K562 (cell line): ENCODE measurements at regions not wholly inside any gene's neighbourhood (a gene's known extent, or its start where the extent isn't known, plus 50 kb on each side); places are given as distances from the start of the nearest gene placed in this dataset.

Experiments
- ATAC-seq: fragments of 200-7000 bp; cut with Tn5 transposase; 3 replicates; pipeline ENCODE4 v1.9.1; 2020; ENCODE audit warnings: moderate library complexity
- BruUV-seq: library from RNA; stranded (reverse); fragments of 400-500 nt; replicated peaks from 2 replicates; lab custom pipeline; 2021; lab: Mats Ljungman, UMichigan
- CTCF ChIA-PET: fragments of 300-600 bp; formaldehyde crosslinking; extraction: SDS; loops from one replicate; lab custom pipeline; 2021; ENCODE audit warnings: low intra/inter-chr PET ratio; lab: Yijun Ruan, JAX
- POLR2A ChIA-PET: fragments of 300-600, 350-650 bp; sonication (Branson Sonifier 250); formaldehyde crosslinking; extraction: SDS; loops from one replicate; lab custom pipeline; 2021; ENCODE audit warnings: antibody characterized with exemption, inconsistent platforms; lab: Yijun Ruan, JAX
- DNase-seq, 4 experiments: peaks; one replicate each; pipeline versions ENCODE4 v3.0.0 to v3.0.0-alpha.2; 2011 to 2018; ENCODE audit warnings: low spot score in 3 of 4, mixed read lengths in 3 of 4; ENCODE audit errors: extremely low read depth in 1 of 4
- FAIRE-seq: peaks from 2 replicates; lab custom pipeline; 2011; peaks lifted over from hg19 to GRCh38; lab: Jason Lieb, UNC
- H2AFZ ChIP-seq: 2 replicates; pipeline ENCODE4 v1.6.0; 2011; ENCODE audit warnings: low read depth, low read length, control low read depth, inconsistent platforms
- H3K27ac ChIP-seq: fragments of 200-600 bp; 3 replicates; pipeline ENCODE4 v1.8.0; 2011; ENCODE audit warnings: low read depth, mild to moderate bottlenecking, control low read depth, inconsistent platforms, low read length, moderate library complexity, mixed read lengths; ENCODE audit errors: extremely low read depth
- H3K27me3 ChIP-seq, 2 experiments: fragments of 300-600 bp in 1 of 2; 2 replicates in 1 of 2; 3 replicates in 1 of 2; pipeline versions ENCODE4 v1.6.0 to v1.8.0; 2011; ENCODE audit warnings: inconsistent platforms in 2 of 2, low read length in 2 of 2, mild to moderate bottlenecking in 1 of 2, mixed read lengths in 1 of 2, moderate library complexity in 1 of 2; ENCODE audit not compliant: control insufficient read depth in 2 of 2, insufficient read depth in 2 of 2
- H3K36me3 ChIP-seq: fragments of 300-600 bp; 3 replicates; pipeline ENCODE4 v1.8.0; 2011; ENCODE audit warnings: mild to moderate bottlenecking, low read length, inconsistent platforms; ENCODE audit not compliant: control insufficient read depth, insufficient read depth
- H3K4me1 ChIP-seq, 2 experiments: fragments of 200-600 bp in 1 of 2; replicated peaks in 1 of 2; 2 replicates in 1 of 2; 3 replicates in 1 of 2; pipeline versions ENCODE4 v1.5.1 to v1.8.0; 2011; ENCODE audit warnings: inconsistent platforms in 2 of 2, low read length in 2 of 2, mild to moderate bottlenecking in 1 of 2, mixed read lengths in 1 of 2, moderate library complexity in 1 of 2; ENCODE audit not compliant: control insufficient read depth in 2 of 2, insufficient read depth in 2 of 2
- H3K4me2 ChIP-seq: 2 replicates; pipeline ENCODE4 v1.6.1; 2011; ENCODE audit warnings: low read length, control low read depth, inconsistent platforms, mixed read lengths; ENCODE audit not compliant: insufficient read depth
- H3K4me3 ChIP-seq: fragments of 200-600 bp; sonication (generic), shearing (Covaris generic); 2 replicates; pipeline ENCODE4 v1.5.1; 2016; ENCODE audit warnings: control low read depth, inconsistent platforms
- H3K79me2 ChIP-seq: fragments of 200-600 bp; 3 replicates; pipeline ENCODE4 v1.8.0; 2011; ENCODE audit warnings: low read length, inconsistent platforms; ENCODE audit not compliant: control insufficient read depth, insufficient read depth
- H3K9ac ChIP-seq, 2 experiments: 2 replicates each; pipeline versions ENCODE4 v1.6.0 to v1.6.1; 2011; ENCODE audit warnings: low read depth in 2 of 2, low read length in 2 of 2, control low read depth in 1 of 2, inconsistent platforms in 1 of 2, mild to moderate bottlenecking in 1 of 2, mixed read lengths in 1 of 2; ENCODE audit not compliant: insufficient read depth in 1 of 2
- H3K9me1 ChIP-seq: one replicate; pipeline ENCODE4 v1.6.0; 2011; ENCODE audit warnings: inconsistent platforms, mild to moderate bottlenecking, low read length, moderate library complexity; ENCODE audit not compliant: control insufficient read depth, insufficient read depth
- H3K9me3 ChIP-seq: replicated peaks from 2 replicates; pipeline ENCODE4 v1.5.1; 2011; ENCODE audit warnings: low read depth, low read length, inconsistent platforms; ENCODE audit not compliant: control insufficient read depth, insufficient read depth
- H4K20me1 ChIP-seq: replicated peaks from 2 replicates; pipeline ENCODE4 v1.6.1; 2011; ENCODE audit warnings: low read length, inconsistent platforms, mixed read lengths; ENCODE audit not compliant: control insufficient read depth, insufficient read depth
- FOXJ3 ChIP-seq: sonication (generic); formaldehyde crosslinking; IDR thresholded peaks from 2 replicates; pipeline ENCODE4 v1.4.0; 2020; ENCODE audit warnings: mild to moderate bottlenecking, missing genetic modification reagents
- FOXK1 ChIP-seq: sonication (generic); formaldehyde crosslinking; IDR thresholded peaks from 2 replicates; pipeline ENCODE4 v1.8.0; 2022; ENCODE audit warnings: missing genetic modification reagents, mild to moderate bottlenecking, borderline replicate concordance
- GTF2E2 ChIP-seq: fragments of 200-800 bp; sonication (Bioruptor generic); IDR thresholded peaks from 2 replicates; pipeline ENCODE4 v1.6.1; 2016; ENCODE audit warnings: missing genetic modification characterization, missing compliant biosample characterization
- GTF2F1 ChIP-seq: IDR thresholded peaks from 2 replicates; pipeline ENCODE4 v1.6.1; 2011; ENCODE audit warnings: low read depth, low read length, improper control_type of control experiment
- MAFK ChIP-seq: IDR thresholded peaks from 2 replicates; pipeline ENCODE4 v1.6.1; 2011; ENCODE audit warnings: low read length, improper control_type of control experiment
- NR3C1 ChIP-seq: sonication (generic); formaldehyde crosslinking; IDR thresholded peaks from 2 replicates; pipeline ENCODE4 v1.8.1; 2022; ENCODE audit warnings: missing genetic modification reagents
- POU5F1 ChIP-seq: fragments of 150-350 bp; IDR thresholded peaks from 2 replicates; pipeline ENCODE4 v1.6.1; 2014; ENCODE audit warnings: borderline replicate concordance, low read length, low read depth, mild to moderate bottlenecking; ENCODE audit not compliant: partially characterized antibody
- SIN3A ChIP-seq, 2 experiments: fragments of 150-350 bp in 1 of 2; IDR thresholded peaks; 2 replicates each; pipeline ENCODE4 v1.6.1; 2011 to 2016; ENCODE audit warnings: borderline replicate concordance in 2 of 2, low read depth in 2 of 2, low read length in 2 of 2, mild to moderate bottlenecking in 2 of 2, moderate library complexity in 2 of 2; ENCODE audit not compliant: control insufficient read depth in 1 of 2
- SMARCE1 ChIP-seq: fragments of 450-650 bp; IDR thresholded peaks from 2 replicates; pipeline ENCODE4 v1.7.1; 2016; ENCODE audit warnings: mild to moderate bottlenecking
- SOX6 ChIP-seq: fragments of 450-650 bp; IDR thresholded peaks from 2 replicates; pipeline ENCODE4 v1.6.1; 2014; ENCODE audit warnings: mild to moderate bottlenecking
- TAF7 ChIP-seq: fragments of 450-650 bp; IDR thresholded peaks from 2 replicates; pipeline ENCODE4 v1.6.1; 2016; ENCODE audit warnings: missing genetic modification characterization, missing compliant biosample characterization
- TBP ChIP-seq: optimal IDR thresholded peaks from 2 replicates; pipeline ENCODE3; 2011; ENCODE audit warnings: low read depth, low read length, improper control_type of control experiment
- TCF3 ChIP-seq: sonication (generic); formaldehyde crosslinking; IDR thresholded peaks from 2 replicates; pipeline ENCODE4 v1.4.0; 2020; ENCODE audit warnings: mild to moderate bottlenecking, missing genetic modification reagents
- ZBTB12 ChIP-seq: fragments of 250-450 bp; sonication (Bioruptor Pico); IDR thresholded peaks from 2 replicates; pipeline ENCODE4 v1.4.0; 2020
- ZBTB9 ChIP-seq: fragments of 450-650 bp; formaldehyde crosslinking; IDR thresholded peaks from 2 replicates; pipeline ENCODE4 v1.4.0; 2020; ENCODE audit warnings: mild to moderate bottlenecking, moderate library complexity
- ZNF239 ChIP-seq: fragments of 250-450 bp; sonication (Bioruptor Pico); IDR thresholded peaks from 2 replicates; pipeline ENCODE4 v1.4.0; 2020; ENCODE audit warnings: mild to moderate bottlenecking
- ZNF347 ChIP-seq: fragments of 450-650 bp; formaldehyde crosslinking; IDR thresholded peaks from 2 replicates; pipeline ENCODE4 v1.4.0; 2020; ENCODE audit warnings: low read depth, mild to moderate bottlenecking, moderate library complexity
- ZNF780A ChIP-seq: fragments of 250-450 bp; sonication (Bioruptor Pico); IDR thresholded peaks from 2 replicates; pipeline ENCODE4 v1.5.0; 2021; ENCODE audit warnings: mild to moderate bottlenecking
- ZNF785 ChIP-seq: fragments of 250-450 bp; sonication (Bioruptor Pico); IDR thresholded peaks from 2 replicates; pipeline ENCODE4 v1.4.0; 2020; ENCODE audit warnings: mild to moderate bottlenecking
- ZSCAN29 ChIP-seq: fragments of 450-650 bp; IDR thresholded peaks from 2 replicates; pipeline ENCODE4 v1.6.1; 2017
- WGBS: fragments of 100-300 bp; shearing (Covaris generic); methylation state at CpG from one replicate; pipeline ENCODE4 v1.1.6; 2016; ENCODE audit warnings: low coverage, mixed read lengths; ENCODE audit not compliant: insufficient coverage; ENCODE audit errors: missing lambda C conversion rate; 5-methylcytosine and 5-hydroxymethylcytosine counted together
- in situ Hi-C: fragments of 300-500 bp; cut with MboI; formaldehyde crosslinking; loops from 4 replicates; pipeline ENCODE4 v1.15.0; 2018; ENCODE audit warnings: inconsistent platforms, mixed read lengths
- intact Hi-C: fragments of 100-400 bp; cut with micrococcal nuclease; formaldehyde crosslinking; loops from 2 replicates; pipeline ENCODE4 v1.14.2; 2022

GRCh38 chr20:60239956-60240355, 281.7 kb downstream of the CDH26 start:
- under 1% methylated on average over 12 of the region's 12 CpGs for WGBS
- no TSS peak for BruUV-seq

GRCh38 chr20:60240415-60240814, 282.2 kb downstream of the CDH26 start:
- Histone ChIP-seq H4K20me1 (no peaks in the 10 kb centered on the region), H3K27ac (no peak overlapping the region), H3K79me2 (no peaks in the 10 kb centered on the region), H3K9ac (no peak overlapping the region), H3K36me3 (no peaks in the 10 kb centered on the region), H3K27me3 (peaks cover 0 to 28% of the 10 kb centered on the region in 2 experiments; a peak in 4 of 5 replicates), H3K9me1 (no peaks in the 10 kb centered on the region), H2AFZ (no peak overlapping the region), H3K4me1 (no peaks in the 10 kb centered on the region), H3K4me2 (no peak overlapping the region), H3K9me3 (no peaks in the 10 kb centered on the region), H3K4me3 (no peak overlapping the region)
- intact Hi-C loops: no loop called here
- DNase-seq (no peak), FAIRE-seq (no peak), ATAC-seq (no peak)
- ChIA-PET POLR2A (no interaction called here), CTCF (no interaction called here)
- WGBS: 0% methylated on average over 7 of the region's 7 CpGs
- no TSS peak for BruUV-seq
- in situ Hi-C loops: no loop called here
- TF ChIP-seq ZNF785 (CRISPR knock-in tag) (no peak), SIN3A (IDR thresholded peaks at IDR 0.05; ENCODE audit: borderline replicate concordance in 2 of 2, control insufficient read depth in 1 of 2, low read depth in 2 of 2, low read length in 2 of 2) (no peak), ZNF347 (no peak), GTF2F1 (no peak), TBP (no peak), GTF2E2 (tag) (no peak), ZBTB9 (CRISPR knock-in tag) (no peak), ZNF780A (CRISPR knock-in tag) (no peak), ZNF239 (no peak), TAF7 (tag) (no peak), NR3C1 (CRISPR knock-in tag) (no peak), FOXK1 (CRISPR knock-in tag) (no peak), FOXJ3 (no peak), ZSCAN29 (no peak), SMARCE1 (no peak), ZBTB12 (CRISPR knock-in tag) (no peak)

More at GRCh38 chr20:60239956-60240355, 281.7 kb downstream of the CDH26 start:
- Histone ChIP-seq H3K36me3 (no peaks in the 10 kb centered on the region), H3K9ac (no peak overlapping the region), H4K20me1 (no peaks in the 10 kb centered on the region), H3K27me3 (peaks cover 0 to 28% of the 10 kb centered on the region in 2 experiments; a peak in 3 of 5 replicates), H3K4me1 (no peaks in the 10 kb centered on the region), H3K9me3 (no peaks in the 10 kb centered on the region), H3K79me2 (no peaks in the 10 kb centered on the region), H2AFZ (no peak overlapping the region), H3K4me2 (no peak overlapping the region), H3K27ac (no peak overlapping the region), H3K4me3 (no peak overlapping the region), H3K9me1 (no peaks in the 10 kb centered on the region)
- in situ Hi-C loops (no loop called here), intact Hi-C loops (no loop called here)
- no peak for ATAC-seq
- ChIA-PET POLR2A (no interaction called here), CTCF (no interaction called here)
- no peak for FAIRE-seq
- no peak for DNase-seq
- no peak for TF ChIP-seq MAFK
- no peak for TF ChIP-seq POU5F1
- no peak for TF ChIP-seq SOX6
- TF ChIP-seq TCF3 (CRISPR knock-in tag): no peak
- no peak for TF ChIP-seq TAF7 (tag)
